ENCODE measurements at regions not wholly inside any gene's neighbourhood (a gene's known extent, or its start where the extent isn't known, plus 50 kb on each side); places are given as distances from the start of the nearest gene placed in this dataset.

DNA sequence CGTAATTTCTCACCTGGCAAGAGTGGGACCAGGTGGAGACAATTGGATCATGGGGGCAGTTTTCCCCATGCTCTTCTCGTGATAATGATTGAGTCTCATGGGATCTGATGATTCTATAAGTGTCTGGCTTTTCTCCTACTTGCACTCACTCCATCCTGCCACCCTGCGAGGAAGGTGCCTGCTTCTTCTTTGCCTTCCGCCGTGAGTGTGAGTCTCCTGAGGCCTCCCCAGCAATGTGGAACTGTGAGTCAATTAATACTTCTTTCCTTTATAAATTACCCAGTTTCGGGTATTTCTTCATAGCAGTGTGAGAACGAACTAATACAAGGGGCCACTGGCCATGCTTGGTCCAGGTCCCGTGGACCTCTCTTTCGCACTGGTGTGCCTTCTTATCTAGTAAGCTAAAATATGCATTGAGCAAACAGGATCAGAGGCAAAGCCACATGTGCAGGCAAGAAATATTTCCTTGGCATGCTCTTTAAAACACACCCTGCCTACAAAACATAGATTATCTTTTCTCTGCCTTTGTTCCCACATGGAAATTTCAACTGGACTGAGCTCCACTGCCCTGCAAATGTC is 821.1 kb downstream of the TRIB2 start:
- no peak for TF ChIP-seq SMC3 (IDR thresholded peaks at IDR 0.05)
- TF ChIP-seq, protein P1, sequence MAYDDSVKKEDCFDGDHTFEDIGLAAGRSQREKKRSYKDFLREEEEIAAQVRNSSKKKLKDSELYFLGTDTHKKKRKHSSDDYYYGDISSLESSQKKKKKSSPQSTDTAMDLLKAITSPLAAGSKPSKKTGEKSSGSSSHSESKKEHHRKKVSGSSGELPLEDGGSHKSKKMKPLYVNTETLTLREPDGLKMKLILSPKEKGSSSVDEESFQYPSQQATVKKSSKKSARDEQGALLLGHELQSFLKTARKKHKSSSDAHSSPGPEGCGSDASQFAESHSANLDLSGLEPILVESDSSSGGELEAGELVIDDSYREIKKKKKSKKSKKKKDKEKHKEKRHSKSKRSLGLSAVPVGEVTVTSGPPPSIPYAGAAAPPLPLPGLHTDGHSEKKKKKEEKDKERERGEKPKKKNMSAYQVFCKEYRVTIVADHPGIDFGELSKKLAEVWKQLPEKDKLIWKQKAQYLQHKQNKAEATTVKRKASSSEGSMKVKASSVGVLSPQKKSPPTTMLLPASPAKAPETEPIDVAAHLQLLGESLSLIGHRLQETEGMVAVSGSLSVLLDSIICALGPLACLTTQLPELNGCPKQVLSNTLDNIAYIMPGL (CRISPR knock-in tag; IDR thresholded peaks at IDR 0.05; ENCODE audit: borderline replicate concordance): no peak
- no peak for TF ChIP-seq MYC (IDR thresholded peaks at IDR 0.05; ENCODE audit: borderline replicate concordance, low read length)
- TF ChIP-seq, protein P2, sequence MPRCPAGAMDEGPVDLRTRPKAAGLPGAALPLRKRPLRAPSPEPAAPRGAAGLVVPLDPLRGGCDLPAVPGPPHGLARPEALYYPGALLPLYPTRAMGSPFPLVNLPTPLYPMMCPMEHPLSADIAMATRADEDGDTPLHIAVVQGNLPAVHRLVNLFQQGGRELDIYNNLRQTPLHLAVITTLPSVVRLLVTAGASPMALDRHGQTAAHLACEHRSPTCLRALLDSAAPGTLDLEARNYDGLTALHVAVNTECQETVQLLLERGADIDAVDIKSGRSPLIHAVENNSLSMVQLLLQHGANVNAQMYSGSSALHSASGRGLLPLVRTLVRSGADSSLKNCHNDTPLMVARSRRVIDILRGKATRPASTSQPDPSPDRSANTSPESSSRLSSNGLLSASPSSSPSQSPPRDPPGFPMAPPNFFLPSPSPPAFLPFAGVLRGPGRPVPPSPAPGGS (IDR thresholded peaks at IDR 0.05): no peak
- no peak for TF ChIP-seq MAZ (IDR thresholded peaks at IDR 0.05; ENCODE audit: borderline replicate concordance, low read depth, low read length)
- no peak for TF ChIP-seq MAX (IDR thresholded peaks at IDR 0.05)
- no peak for TF ChIP-seq HOXB13 (CRISPR knock-in tag; IDR thresholded peaks at IDR 0.05; ENCODE audit: low read depth)
- TF ChIP-seq KDM5A (IDR thresholded peaks at IDR 0.05): no peak
- no peak for TF ChIP-seq NR3C1 (IDR thresholded peaks at IDR 0.05)
- no peak for TF ChIP-seq ESRRA (IDR thresholded peaks at IDR 0.05; ENCODE audit: borderline replicate concordance, low read length)
- TF ChIP-seq, protein P3, sequence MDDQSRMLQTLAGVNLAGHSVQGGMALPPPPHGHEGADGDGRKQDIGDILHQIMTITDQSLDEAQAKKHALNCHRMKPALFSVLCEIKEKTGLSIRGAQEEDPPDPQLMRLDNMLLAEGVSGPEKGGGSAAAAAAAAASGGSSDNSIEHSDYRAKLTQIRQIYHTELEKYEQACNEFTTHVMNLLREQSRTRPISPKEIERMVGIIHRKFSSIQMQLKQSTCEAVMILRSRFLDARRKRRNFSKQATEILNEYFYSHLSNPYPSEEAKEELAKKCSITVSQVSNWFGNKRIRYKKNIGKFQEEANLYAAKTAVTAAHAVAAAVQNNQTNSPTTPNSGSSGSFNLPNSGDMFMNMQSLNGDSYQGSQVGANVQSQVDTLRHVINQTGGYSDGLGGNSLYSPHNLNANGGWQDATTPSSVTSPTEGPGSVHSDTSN (IDR thresholded peaks at IDR 0.05): no peak
- TF ChIP-seq MAFK (IDR thresholded peaks at IDR 0.05; ENCODE audit: partially characterized antibody): no peak
- TF ChIP-seq POLR2A (IDR thresholded peaks at IDR 0.05; ENCODE audit: low read length): no peak
- no peak for TF ChIP-seq EP300 (IDR thresholded peaks at IDR 0.05)
- TF ChIP-seq BHLHE40 (IDR thresholded peaks at IDR 0.05; ENCODE audit: low read depth, low read length): no peak
- TF ChIP-seq, protein P4, sequence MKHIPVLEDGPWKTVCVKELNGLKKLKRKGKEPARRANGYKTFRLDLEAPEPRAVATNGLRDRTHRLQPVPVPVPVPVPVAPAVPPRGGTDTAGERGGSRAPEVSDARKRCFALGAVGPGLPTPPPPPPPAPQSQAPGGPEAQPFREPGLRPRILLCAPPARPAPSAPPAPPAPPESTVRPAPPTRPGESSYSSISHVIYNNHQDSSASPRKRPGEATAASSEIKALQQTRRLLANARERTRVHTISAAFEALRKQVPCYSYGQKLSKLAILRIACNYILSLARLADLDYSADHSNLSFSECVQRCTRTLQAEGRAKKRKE (CRISPR knock-in tag; IDR thresholded peaks at IDR 0.05; ENCODE audit: low read depth): no peak
- ATAC-seq: no peak
- Histone ChIP-seq H3K4me3 (no peak overlapping the region), H3K9me3 (no peaks in the 10 kb centered on the region; the same call in 2 of the 3 replicates), H3K4me2 (no peak overlapping the region), H3K4me1 (no peaks in the 10 kb centered on the region), H3K27ac (no peak overlapping the region)
- WGBS (ENCODE audit: missing lambda C conversion rate): 19% methylated on average over 9 of the region's 9 CpGs
- POLR2A ChIA-PET: no interaction called here
- no peak for DNase-seq (ENCODE audit: low read depth in 1 of 2, low spot score in 1 of 2)
- CTCF ChIA-PET: no interaction called here
- no peak for FAIRE-seq

GRCh38 chr2:13539296-13539695 is 822.6 kb downstream of the TRIB2 start:
- no peak overlapping the region for H3K4me2 ChIP-seq
- CTCF ChIA-PET: no interaction called here
- 4% methylated on average over 2 of the region's 2 CpGs for WGBS (ENCODE audit: missing lambda C conversion rate)
- H3K4me1 ChIP-seq: no peaks in the 10 kb centered on the region
- DNase-seq (ENCODE audit: low read depth in 1 of 2, low spot score in 1 of 2) (no peak), ATAC-seq (no peak), FAIRE-seq (no peak)
- H3K4me3 ChIP-seq: no peak overlapping the region
- POLR2A ChIA-PET: no interaction called here
- no peaks in the 10 kb centered on the region for H3K9me3 ChIP-seq
- H3K27ac ChIP-seq: no peak overlapping the region
- TF ChIP-seq MAX (IDR thresholded peaks at IDR 0.05) (no peak), RFX5 (IDR thresholded peaks at IDR 0.05) (no peak), E2F6 (IDR thresholded peaks at IDR 0.05; ENCODE audit: borderline replicate concordance, low read depth) (no peak), ELK1 (IDR thresholded peaks at IDR 0.05; ENCODE audit: low read depth, low read length) (no peak), CHD4 (IDR thresholded peaks at IDR 0.05; ENCODE audit: borderline replicate concordance) (no peak), NFE2L2 (conservative IDR thresholded peaks at IDR 0.05; ENCODE audit: low read length) (no peak), CBX2 (IDR thresholded peaks at IDR 0.05; ENCODE audit: borderline replicate concordance, low read depth) (no peak), HOXB5 (CRISPR knock-in tag; IDR thresholded peaks at IDR 0.05) (no peak), ZC3H11A (IDR thresholded peaks at IDR 0.05) (no peak), MYC (IDR thresholded peaks at IDR 0.05; ENCODE audit: borderline replicate concordance, low read length) (no peak), POLR2AphosphoS2 (conservative IDR thresholded peaks at IDR 0.05; ENCODE audit: low read length) (no peak), HOXA7 (CRISPR knock-in tag; IDR thresholded peaks at IDR 0.05) (no peak), HOXB13 (CRISPR knock-in tag; IDR thresholded peaks at IDR 0.05; ENCODE audit: low read depth) (no peak), KDM1A (IDR thresholded peaks at IDR 0.05; ENCODE audit: low read depth) (no peak)
- TF ChIP-seq, protein P4 (CRISPR knock-in tag; IDR thresholded peaks at IDR 0.05; ENCODE audit: low read depth): no peak
- TF ChIP-seq, protein P1 (CRISPR knock-in tag; IDR thresholded peaks at IDR 0.05; ENCODE audit: borderline replicate concordance): no peak

Data from A549 (cell line).